KG1 (cell line): ENCODE measurements at regions not wholly inside any gene's neighbourhood (a gene's known extent, or its start where the extent isn't known, plus 50 kb on each side); places are given as distances from the start of the nearest gene placed in this dataset.
"Not testable (repeated sequence)": the region's sequence is repeated elsewhere in the genome, so short reads cannot be mapped to it uniquely, and the experiment has no call there.

ENCODE experiments used
- DNase-seq: peaks from one replicate; lab custom pipeline; 2025; lab: John Stamatoyannopoulos, UW

- DNase-seq, result no peak
These were observed 202.7 kb downstream of the POM121L12 start for GRCh38 chr7:53238021-53238605.

DNA sequence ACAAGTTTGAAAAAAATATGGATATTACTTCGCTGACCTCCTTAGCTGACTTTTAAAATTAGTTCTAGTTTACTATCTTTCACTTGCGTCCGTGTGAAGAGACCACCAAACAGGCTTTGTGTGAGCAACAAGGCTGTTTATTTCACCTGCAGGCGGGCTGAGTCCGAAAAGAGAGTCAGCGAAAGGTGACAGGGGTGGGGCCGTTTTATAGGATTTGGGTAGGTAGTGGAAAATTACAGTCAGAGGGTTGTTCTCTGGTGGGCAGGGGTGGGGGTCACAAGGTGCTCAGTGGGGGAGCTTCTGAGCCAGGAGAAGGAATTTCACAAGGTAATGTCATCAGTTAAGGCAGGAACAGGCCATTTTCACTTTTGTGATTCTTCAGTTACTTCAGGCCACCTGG lies 203.7 kb downstream of the POM121L12 start:
- DNase-seq, result not testable (repeated sequence)

GRCh38 chr7:53245721-53246120 lies 210.3 kb downstream of the POM121L12 start:
- no peak for DNase-seq

DNA sequence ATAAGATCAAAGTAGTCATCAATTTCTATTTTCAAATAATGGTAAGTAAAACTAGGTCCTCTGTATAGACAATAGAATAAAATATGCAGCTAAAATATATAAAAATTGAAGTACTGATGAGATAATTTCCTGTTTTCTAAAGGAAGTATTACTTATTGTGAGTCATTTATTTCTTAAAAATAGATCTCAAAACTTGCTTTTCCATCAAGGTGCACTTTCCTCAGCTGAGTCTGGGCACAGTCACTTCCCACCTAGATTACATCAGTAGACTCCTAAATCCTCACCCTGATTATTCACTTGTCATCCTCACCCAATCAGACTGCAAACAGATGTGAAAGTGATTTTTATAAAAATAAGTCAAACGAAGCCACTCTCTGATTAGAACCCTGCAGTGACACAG lies 211.5 kb downstream of the POM121L12 start:
- DNase-seq, result no peak

DNA sequence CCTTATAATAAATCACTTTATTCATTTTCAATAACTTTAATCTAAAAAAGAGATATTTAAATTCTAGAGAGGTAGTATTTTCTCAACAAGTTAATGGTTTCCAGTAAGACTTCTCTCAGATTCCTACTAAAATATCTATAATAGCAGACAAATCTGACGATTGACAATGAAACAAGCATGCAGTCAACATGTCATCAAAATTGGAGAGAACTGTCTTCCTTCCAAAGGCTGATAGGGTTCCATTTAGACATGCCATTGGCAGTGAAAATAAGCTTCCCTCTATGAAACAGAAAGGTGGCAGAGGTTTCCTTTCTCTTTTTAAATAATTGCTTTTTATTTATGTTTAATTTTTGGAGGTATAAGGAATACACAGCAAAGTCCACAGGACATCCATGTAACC lies 217.1 kb downstream of the POM121L12 start:
- DNase-seq, result no peak

DNA sequence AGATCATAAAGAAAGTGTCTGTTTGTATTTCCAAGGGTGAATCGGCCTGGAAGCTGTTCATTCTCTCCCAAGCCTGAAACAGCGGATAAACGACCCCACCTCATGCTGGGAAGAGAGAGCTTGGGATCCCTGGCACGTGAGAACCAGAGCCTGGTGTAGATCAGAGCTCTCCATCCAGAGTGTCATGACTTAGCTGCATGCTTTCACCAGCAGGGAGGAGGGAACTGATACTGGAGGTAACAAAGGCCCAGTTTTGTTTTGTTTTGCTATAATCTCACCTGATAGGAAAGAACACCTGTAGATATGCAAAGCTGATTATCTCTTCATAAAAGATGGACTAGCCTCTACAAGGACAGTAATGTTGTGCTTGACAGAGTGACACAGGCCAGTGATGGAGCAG lies 236.6 kb downstream of the POM121L12 start:
- no peak for DNase-seq

DNA sequence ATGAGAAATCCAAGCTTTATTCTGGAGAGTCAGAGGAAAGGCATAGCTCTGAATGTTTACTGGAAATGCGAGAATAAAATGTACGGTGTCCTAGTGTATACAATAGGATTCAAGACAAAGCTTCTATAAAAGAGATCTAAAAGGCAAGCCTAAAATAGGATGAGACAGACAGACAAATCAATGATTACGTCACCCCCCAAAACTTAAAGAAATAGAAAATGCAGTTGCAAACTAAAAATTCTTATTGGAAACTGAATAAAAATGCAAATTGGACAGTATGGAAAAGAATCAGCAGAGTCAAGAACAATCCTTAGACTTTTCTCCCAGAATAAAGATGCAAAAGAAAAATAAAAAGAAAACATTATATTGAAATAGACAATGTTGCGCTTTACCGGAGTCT lies 245.9 kb downstream of the POM121L12 start:
- no peak for DNase-seq

- no peak for DNase-seq
These were observed 256.9 kb downstream of the POM121L12 start for GRCh38 chr7:53292341-53292740.

- no peak for DNase-seq
These were observed 267.2 kb downstream of the POM121L12 start for GRCh38 chr7:53302496-53303246.

GRCh38 chr7:53303781-53304180 lies 268.3 kb downstream of the POM121L12 start:
- no peak for DNase-seq

GRCh38 chr7:53306846-53307245 lies 271.4 kb downstream of the POM121L12 start:
- DNase-seq, result no peak

- DNase-seq, result no peak
These were observed 275.8 kb downstream of the POM121L12 start for GRCh38 chr7:53311205-53311604.

- no peak for DNase-seq
These were observed 280.5 kb downstream of the POM121L12 start for GRCh38 chr7:53315981-53316380.

DNA sequence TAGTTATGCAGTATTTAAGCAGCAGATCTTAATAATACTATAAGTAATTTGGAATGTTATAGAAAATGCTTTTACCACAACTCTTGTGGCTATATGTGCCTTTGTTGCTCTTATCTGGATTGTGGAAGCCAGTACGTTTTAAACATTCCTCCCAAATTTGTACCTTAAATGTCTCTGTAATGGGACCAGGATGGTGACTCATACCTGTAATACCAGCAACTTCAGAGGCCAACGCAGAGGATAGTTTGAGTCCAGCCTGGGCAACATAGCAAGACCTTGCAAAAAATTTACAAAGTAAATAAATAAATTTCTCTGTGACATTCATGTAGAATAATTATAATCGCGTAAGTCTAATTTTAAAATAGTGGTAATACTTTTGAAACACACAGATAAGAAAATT lies 283.1 kb downstream of the POM121L12 start:
- DNase-seq, result no peak

GRCh38 chr7:53325061-53325460 lies 289.6 kb downstream of the POM121L12 start:
- no peak for DNase-seq

- DNase-seq, result no peak
These were observed 291.2 kb downstream of the POM121L12 start for GRCh38 chr7:53326634-53327033.

- no peak for DNase-seq
These were observed 300.8 kb downstream of the POM121L12 start for GRCh38 chr7:53336105-53336668.

DNA sequence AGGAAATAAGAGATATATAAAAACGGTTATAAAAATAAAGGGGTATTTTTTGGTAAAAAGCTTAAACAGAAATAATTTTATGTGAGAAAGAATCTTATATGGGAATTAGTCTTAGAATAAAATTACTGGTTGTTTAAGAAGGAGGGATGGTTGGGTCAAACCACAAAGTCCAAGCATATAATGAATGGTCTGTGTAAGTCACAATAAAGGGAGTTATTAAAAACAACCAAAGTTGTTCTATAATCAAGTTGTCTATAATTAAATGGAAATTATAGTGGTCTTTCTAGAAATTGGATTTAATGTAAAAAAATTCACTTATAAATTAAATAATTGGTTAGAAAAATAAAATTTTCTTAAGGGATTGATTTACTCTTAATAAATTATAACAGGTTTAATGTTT lies 304.8 kb downstream of the POM121L12 start:
- no peak for DNase-seq

DNA sequence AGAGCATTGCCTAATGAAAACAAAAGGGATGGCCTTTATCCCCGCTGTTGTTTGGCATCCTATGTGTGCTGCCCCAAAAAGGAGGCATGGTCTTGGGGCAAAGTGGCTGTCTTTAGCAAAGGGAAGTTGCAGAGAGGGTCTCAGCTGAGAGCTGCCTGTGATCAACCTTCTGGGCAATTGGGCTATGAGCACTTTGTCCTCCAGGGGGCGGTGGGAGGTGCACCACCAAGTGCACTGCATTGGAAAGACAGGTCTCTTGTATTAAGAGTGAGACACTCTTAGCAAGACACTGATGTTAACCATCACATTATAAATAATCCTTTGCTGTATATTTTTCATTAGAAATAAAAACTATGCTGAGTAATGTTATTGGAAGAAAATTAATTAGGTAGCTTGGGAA lies 314.8 kb downstream of the POM121L12 start:
- peak; percentile 33 for DNase-seq

GRCh38 chr7:53351681-53352080 lies 316.2 kb downstream of the POM121L12 start:
- no peak for DNase-seq

- no peak for DNase-seq
These were observed 322.8 kb downstream of the POM121L12 start for GRCh38 chr7:53358269-53358668.

- DNase-seq, result no peak
These were observed 347.7 kb downstream of the POM121L12 start for GRCh38 chr7:53383131-53383530.

DNA sequence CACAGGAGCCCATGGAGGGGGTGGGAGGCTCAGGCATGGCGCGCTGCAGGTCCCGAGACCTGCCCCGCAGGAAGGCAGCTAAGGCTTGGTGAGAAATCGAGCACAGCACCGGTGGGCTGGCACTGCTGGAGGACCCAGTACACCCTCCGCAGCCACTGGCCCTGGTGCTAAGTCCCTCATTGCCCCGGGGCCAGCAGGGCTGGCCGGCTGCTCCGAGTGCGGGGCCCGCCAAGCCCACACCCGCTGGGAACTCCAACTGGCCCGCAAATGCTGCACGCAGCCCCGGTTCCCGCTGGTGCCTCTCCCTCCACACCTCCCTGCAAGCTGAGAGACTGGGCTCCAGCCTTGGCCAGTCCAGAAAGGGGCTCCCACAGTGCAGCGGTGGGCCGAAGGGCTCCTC lies 349.8 kb downstream of the POM121L12 start:
- DNase-seq, result not testable (repeated sequence)

DNA sequence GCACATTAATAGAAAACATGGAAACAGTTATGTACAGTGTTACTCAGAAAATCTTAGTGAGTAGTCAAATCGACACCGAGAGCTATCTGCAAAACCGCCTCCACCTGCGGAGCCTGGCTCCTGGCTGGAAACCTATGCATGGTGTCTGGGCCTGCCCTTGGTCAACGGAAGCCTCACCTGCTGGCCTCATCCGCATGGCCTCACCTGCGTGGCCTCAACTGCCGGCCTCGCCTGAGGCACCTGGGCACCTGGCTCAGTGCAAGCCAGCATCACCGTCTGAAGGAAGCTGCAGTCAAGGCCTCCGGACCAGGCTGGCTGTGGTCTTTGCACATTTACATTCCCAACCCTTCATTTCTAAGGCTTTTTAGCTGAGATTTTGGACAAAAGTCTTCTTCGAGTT lies 352.1 kb downstream of the POM121L12 start:
- no peak for DNase-seq
